ENCODE measurements at regions not wholly inside any gene's neighbourhood (a gene's known extent, or its start where the extent isn't known, plus 50 kb on each side); places are given as distances from the start of the nearest gene placed in this dataset.

GRCh38 chr1:5110508-5110907 is 456.1 kb downstream of the AJAP1 start:
- TF ChIP-seq BRCA1 (IDR thresholded peaks at IDR 0.05; ENCODE audit: low read depth, low read length) (no peak), TAF1 (IDR thresholded peaks at IDR 0.05; ENCODE audit: borderline replicate concordance, low read depth, low read length) (no peak), ZBTB11 (CRISPR knock-in tag; IDR thresholded peaks at IDR 0.05) (no peak), EP300 (IDR thresholded peaks at IDR 0.05; ENCODE audit: borderline replicate concordance in 1 of 2, control insufficient read depth in 1 of 2, low read depth in 2 of 2, low read length in 2 of 2) (no peak), CTCF (IDR thresholded peaks at IDR 0.05 in 2 of 3, conservative IDR thresholded peaks at IDR 0.05 in 1 of 3; ENCODE audit: control insufficient read depth in 2 of 3, extremely low read depth in 1 of 3, insufficient read depth in 1 of 3, low read depth in 3 of 3, low read length in 3 of 3) (no peak), ZBED1 (IDR thresholded peaks at IDR 0.05; ENCODE audit: borderline replicate concordance) (no peak)
